AG08396 (cell line): ENCODE measurements at regions not wholly inside any gene's neighbourhood (a gene's known extent, or its start where the extent isn't known, plus 50 kb on each side); places are given as distances from the start of the nearest gene placed in this dataset.
"Not testable (repeated sequence)": the region's sequence is repeated elsewhere in the genome, so short reads cannot be mapped to it uniquely, and the experiment has no call there.

Experiments used
- DNase-seq: peaks from one replicate; pipeline ENCODE4 v3.0.0; 2012; ENCODE audit warnings: low spot score, mixed read lengths

- DNase-seq: no peak
Observed at GRCh38 chr14:28247491-28247890, 519.1 kb upstream of the FOXG1 start.

GRCh38 chr14:28252124-28252523 is 514.5 kb upstream of the FOXG1 start:
- DNase-seq: not testable (repeated sequence)

GRCh38 chr14:28254768-28255167 is 511.8 kb upstream of the FOXG1 start:
- DNase-seq: no peak

- DNase-seq: no peak
Observed at GRCh38 chr14:28264306-28264705, 502.3 kb upstream of the FOXG1 start.

GRCh38 chr14:28272270-28272669 is 494.3 kb upstream of the FOXG1 start:
- no peak for DNase-seq

- no peak for DNase-seq
Observed at GRCh38 chr14:28280530-28280929, 486.1 kb upstream of the FOXG1 start.

GRCh38 chr14:28280997-28281598 is 485.5 kb upstream of the FOXG1 start:
- DNase-seq: no peak

GRCh38 chr14:28284546-28285300 is 481.9 kb upstream of the FOXG1 start:
- no peak for DNase-seq

- no peak for DNase-seq
Observed at GRCh38 chr14:28294834-28295440, 471.6 kb upstream of the FOXG1 start.

GRCh38 chr14:28297559-28297958 is 469.0 kb upstream of the FOXG1 start:
- DNase-seq: no peak

- DNase-seq: no peak
Observed at GRCh38 chr14:28298156-28298555, 468.4 kb upstream of the FOXG1 start.

- no peak for DNase-seq
Observed at GRCh38 chr14:28299227-28299626, 467.4 kb upstream of the FOXG1 start.

- no peak for DNase-seq
Observed at GRCh38 chr14:28300356-28300755, 466.2 kb upstream of the FOXG1 start.

GRCh38 chr14:28301179-28301578 is 465.4 kb upstream of the FOXG1 start:
- no peak for DNase-seq

GRCh38 chr14:28303248-28303647 is 463.3 kb upstream of the FOXG1 start:
- DNase-seq: no peak

GRCh38 chr14:28305938-28306337 is 460.6 kb upstream of the FOXG1 start:
- DNase-seq: no peak

- DNase-seq: no peak
Observed at GRCh38 chr14:28307506-28307905, 459.1 kb upstream of the FOXG1 start.

- DNase-seq: no peak
Observed at GRCh38 chr14:28308734-28309133, 457.9 kb upstream of the FOXG1 start.

- DNase-seq: not testable (repeated sequence)
Observed at GRCh38 chr14:28317890-28318675, 448.5 kb upstream of the FOXG1 start.

- no peak for DNase-seq
Observed at GRCh38 chr14:28321475-28322244, 444.9 kb upstream of the FOXG1 start.

GRCh38 chr14:28323366-28323765 is 443.2 kb upstream of the FOXG1 start:
- DNase-seq: no peak
